ENCODE measurements at regions not wholly inside any gene's neighbourhood (a gene's known extent, or its start where the extent isn't known, plus 50 kb on each side); places are given as distances from the start of the nearest gene placed in this dataset.

DNA sequence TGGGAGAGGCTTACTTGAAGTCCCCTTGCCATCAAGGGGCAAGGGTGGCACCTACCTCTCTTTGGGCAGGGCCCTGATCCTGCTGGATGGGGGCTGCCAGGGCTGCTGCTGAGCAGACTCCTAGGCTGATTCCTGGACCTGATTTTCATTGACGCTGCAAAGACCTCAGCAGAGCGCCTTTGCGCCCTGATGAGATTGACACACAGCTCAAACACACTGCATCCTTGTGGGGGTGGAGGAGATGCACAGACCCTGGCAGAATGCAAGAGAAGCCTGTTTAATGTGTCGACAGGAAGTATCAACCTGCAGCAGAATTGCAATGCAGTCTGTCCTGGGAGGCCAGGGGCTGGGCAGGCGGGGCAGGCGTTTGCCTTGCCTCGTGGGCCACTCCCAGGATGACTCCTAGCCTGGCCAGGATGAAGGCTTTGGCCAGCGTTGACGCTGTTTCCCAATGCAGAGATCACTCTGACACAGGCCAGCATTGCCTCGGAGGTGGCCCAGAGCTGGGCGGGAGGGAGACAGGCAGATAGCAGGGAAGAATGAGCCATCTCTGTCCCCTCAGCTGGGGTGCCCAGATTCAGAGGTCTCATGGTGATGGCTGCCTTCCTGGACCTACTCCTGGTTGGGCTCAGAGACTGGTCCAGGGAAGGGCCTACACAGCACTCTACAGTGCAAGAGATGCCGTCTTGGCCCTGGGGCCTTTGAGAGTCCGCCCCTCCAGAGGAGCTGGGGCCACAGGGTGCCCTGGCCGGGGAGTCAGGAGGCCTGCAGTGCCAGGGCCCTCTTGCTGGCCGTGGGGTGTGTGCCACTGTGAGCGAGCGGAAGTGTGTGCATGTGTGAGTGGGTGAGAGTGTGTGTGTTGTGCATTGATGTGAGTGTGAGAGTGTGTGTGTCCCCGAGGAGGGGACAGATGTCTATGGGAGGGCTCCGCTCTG, 108.3 kb downstream of the KIF26A start:
- H3K27me3 ChIP-seq: no peaks in the 10 kb centered on the region
- H3K9me2 ChIP-seq (replicated peaks; ENCODE audit: insufficient read depth): no peaks in the 10 kb centered on the region
- DNase-seq (ENCODE audit: low spot score): no peak
- H3K79me2 ChIP-seq: no peaks in the 10 kb centered on the region
- no peaks in the 10 kb centered on the region for H3K36me3 ChIP-seq (replicated peaks; ENCODE audit: insufficient read depth, low read depth)
- no peak overlapping the region for H3K4me2 ChIP-seq
- peaks cover 8% of the 10 kb centered on the region for H3K4me1 ChIP-seq (ENCODE audit: insufficient read depth)
- H3K4me3 ChIP-seq: no peak overlapping the region
- 85% methylated on average over 19 of the region's 19 CpGs for WGBS (ENCODE audit: low lambda C conversion rate, missing lambda C conversion rate)
- H2AFZ ChIP-seq: no peak overlapping the region
- no peak overlapping the region for H3K27ac ChIP-seq
- no peak for TF ChIP-seq EZH2phosphoT487 (IDR thresholded peaks at IDR 0.05; ENCODE audit: low read depth, severe bottlenecking, unreplicated experiment)
- TF ChIP-seq EZH2 (IDR thresholded peaks at IDR 0.05; ENCODE audit: borderline replicate concordance): no peak
- TF ChIP-seq, protein P1, sequence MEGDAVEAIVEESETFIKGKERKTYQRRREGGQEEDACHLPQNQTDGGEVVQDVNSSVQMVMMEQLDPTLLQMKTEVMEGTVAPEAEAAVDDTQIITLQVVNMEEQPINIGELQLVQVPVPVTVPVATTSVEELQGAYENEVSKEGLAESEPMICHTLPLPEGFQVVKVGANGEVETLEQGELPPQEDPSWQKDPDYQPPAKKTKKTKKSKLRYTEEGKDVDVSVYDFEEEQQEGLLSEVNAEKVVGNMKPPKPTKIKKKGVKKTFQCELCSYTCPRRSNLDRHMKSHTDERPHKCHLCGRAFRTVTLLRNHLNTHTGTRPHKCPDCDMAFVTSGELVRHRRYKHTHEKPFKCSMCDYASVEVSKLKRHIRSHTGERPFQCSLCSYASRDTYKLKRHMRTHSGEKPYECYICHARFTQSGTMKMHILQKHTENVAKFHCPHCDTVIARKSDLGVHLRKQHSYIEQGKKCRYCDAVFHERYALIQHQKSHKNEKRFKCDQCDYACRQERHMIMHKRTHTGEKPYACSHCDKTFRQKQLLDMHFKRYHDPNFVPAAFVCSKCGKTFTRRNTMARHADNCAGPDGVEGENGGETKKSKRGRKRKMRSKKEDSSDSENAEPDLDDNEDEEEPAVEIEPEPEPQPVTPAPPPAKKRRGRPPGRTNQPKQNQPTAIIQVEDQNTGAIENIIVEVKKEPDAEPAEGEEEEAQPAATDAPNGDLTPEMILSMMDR (IDR thresholded peaks at IDR 0.05; ENCODE audit: poor library complexity): no peak
- peaks cover 6% of the 10 kb centered on the region for H3K9me3 ChIP-seq (ENCODE audit: low read depth)
- H4K20me1 ChIP-seq (ENCODE audit: insufficient read depth, poor library complexity, severe bottlenecking): no peaks in the 10 kb centered on the region

GRCh38 chr14:104247336-104248202, 109.2 kb downstream of the KIF26A start:
- Histone ChIP-seq H3K9me2 (replicated peaks; ENCODE audit: insufficient read depth) (no peaks in the 10 kb centered on the region), H3K79me2 (no peaks in the 10 kb centered on the region), H3K27ac (no peak overlapping the region), H3K27me3 (no peaks in the 10 kb centered on the region), H3K4me2 (no peak overlapping the region), H3K4me1 (ENCODE audit: insufficient read depth) (peaks cover 8% of the 10 kb centered on the region), H3K4me3 (no peak overlapping the region), H3K9me3 (ENCODE audit: low read depth) (peaks cover 6% of the 10 kb centered on the region), H3K36me3 (replicated peaks; ENCODE audit: insufficient read depth, low read depth) (no peaks in the 10 kb centered on the region), H4K20me1 (ENCODE audit: insufficient read depth, poor library complexity, severe bottlenecking) (no peaks in the 10 kb centered on the region), H2AFZ (no peak overlapping the region)
- DNase-seq (ENCODE audit: low spot score): no peak
- TF ChIP-seq, protein P1 (IDR thresholded peaks at IDR 0.05; ENCODE audit: poor library complexity): no peak
- no peak for TF ChIP-seq EZH2 (IDR thresholded peaks at IDR 0.05; ENCODE audit: borderline replicate concordance)
- TF ChIP-seq EZH2phosphoT487 (IDR thresholded peaks at IDR 0.05; ENCODE audit: low read depth, severe bottlenecking, unreplicated experiment): no peak
- 85% methylated on average over 21 of the region's 24 CpGs for WGBS (ENCODE audit: low lambda C conversion rate, missing lambda C conversion rate)

- Histone ChIP-seq H3K4me1 (ENCODE audit: insufficient read depth) (peaks cover 8% of the 10 kb centered on the region), H3K4me3 (no peak overlapping the region), H3K9me3 (ENCODE audit: low read depth) (peaks cover 6% of the 10 kb centered on the region), H4K20me1 (ENCODE audit: insufficient read depth, poor library complexity, severe bottlenecking) (no peaks in the 10 kb centered on the region), H3K9me2 (replicated peaks; ENCODE audit: insufficient read depth) (no peaks in the 10 kb centered on the region), H3K36me3 (replicated peaks; ENCODE audit: insufficient read depth, low read depth) (no peaks in the 10 kb centered on the region), H3K27ac (no peak overlapping the region), H3K27me3 (no peaks in the 10 kb centered on the region), H3K79me2 (no peaks in the 10 kb centered on the region), H3K4me2 (no peak overlapping the region), H2AFZ (no peak overlapping the region)
- TF ChIP-seq, protein P1 (IDR thresholded peaks at IDR 0.05; ENCODE audit: poor library complexity): no peak
- TF ChIP-seq EZH2phosphoT487 (IDR thresholded peaks at IDR 0.05; ENCODE audit: low read depth, severe bottlenecking, unreplicated experiment): no peak
- TF ChIP-seq EZH2 (IDR thresholded peaks at IDR 0.05; ENCODE audit: borderline replicate concordance): no peak
- 89% methylated on average over 24 of the region's 26 CpGs for WGBS (ENCODE audit: low lambda C conversion rate, missing lambda C conversion rate)
- DNase-seq (ENCODE audit: low spot score): no peak
Measured at GRCh38 chr14:104248203-104249055, 110.0 kb downstream of the KIF26A start.
